NCI-H1436 treated with DMSO at 0.1 percent for 48 hours (cell line): ENCODE measurements at regions not wholly inside any gene's neighbourhood (a gene's known extent, or its start where the extent isn't known, plus 50 kb on each side); places are given as distances from the start of the nearest gene placed in this dataset.

Experiments used
- DNase-seq: peaks from one replicate; lab custom pipeline; 2025; lab: John Stamatoyannopoulos, UW

DNA sequence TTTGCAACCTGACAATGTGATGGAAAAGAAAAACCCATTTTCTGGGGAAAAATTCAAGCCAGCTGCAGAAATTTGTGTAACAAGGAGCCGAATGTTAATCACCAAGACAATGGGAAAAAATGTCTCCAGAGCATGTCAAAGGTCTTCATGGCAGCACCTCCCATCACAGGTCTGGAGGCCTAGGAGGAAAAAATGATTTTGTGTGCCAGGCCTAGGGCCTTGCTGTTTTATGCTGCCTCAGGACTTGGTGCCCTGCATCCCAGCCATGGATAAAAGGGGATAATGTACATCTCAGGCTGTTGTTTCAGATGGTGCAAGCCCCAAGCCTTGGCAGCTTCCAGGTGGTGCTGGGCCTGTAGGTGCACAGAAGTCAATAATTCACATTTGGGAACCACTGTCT lies 747.7 kb downstream of the C6orf118 start:
- no peak for DNase-seq

DNA sequence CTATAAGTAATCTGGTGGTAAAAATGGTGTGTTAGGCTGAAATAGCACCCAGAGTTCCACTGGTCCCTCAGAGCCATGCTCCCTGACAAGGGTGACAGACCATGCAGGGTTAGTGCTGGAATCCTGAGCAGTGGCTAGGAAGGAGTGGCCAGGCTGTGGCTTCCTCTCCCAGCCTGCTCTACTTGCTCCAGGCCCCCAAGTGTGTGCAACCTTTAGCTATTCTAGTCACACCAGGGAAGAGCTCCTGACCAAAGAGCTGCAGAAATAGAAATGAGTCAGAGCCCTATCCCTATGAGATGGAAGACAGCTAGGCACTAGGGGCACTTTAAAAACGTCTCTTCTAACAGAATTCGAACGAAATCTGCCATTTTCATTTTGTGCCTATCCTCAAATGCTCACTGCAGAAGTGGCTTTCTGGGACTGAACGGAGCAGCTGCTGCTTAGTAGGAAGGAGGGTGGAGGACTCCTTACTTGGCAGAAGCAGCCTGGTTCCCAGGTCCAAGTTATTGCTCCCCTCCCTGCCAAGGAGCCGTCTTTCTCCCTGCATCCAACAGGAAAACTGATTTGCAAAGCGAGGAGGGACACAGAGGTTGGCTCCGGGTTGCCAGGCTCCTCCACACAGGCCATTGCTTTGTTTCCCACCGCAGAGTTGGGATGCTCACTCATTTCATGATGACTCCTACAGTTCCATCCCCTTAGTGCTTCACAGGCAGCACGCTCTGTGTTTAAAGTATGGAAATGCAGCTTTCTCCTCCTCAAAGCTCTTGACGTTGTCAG lies 754.5 kb downstream of the C6orf118 start:
- no peak for DNase-seq

DNA sequence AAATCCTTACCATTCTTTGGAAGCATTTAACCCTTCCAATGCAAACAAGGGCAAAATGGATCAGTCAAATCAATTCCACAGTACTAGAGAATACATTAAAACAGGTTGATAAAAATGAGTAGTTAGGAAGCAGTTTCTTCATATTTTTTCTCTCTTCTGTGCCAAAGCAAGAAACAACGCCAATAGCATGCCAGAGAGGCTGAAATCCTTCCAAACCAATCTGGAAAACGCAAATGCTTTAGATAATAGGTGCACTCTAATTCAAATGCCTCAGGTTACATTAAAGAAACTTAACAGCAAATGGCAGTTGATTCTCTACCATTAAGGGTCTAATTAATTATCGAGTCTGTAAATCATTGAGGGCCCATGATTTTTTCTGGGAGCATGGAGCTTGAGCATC lies 755.2 kb downstream of the C6orf118 start:
- no peak for DNase-seq

DNA sequence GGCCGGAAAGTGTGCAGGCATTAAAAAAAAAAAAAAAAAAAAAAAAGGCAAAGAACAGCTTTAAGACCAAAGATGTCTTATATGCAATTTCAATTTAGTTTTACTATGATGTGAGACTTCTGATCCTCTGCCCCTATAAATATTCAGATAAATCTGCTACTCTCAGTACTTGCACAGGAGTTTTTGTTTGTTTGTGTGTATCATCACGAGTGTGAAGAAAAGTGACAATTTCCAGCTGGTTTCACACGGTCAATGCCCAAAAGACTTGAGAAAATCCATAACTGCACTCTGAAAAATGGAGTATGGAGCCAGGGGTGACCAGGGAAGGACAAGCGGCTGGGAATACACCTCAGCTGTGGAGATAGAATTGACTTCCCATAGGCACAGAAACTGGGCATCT lies 757.7 kb downstream of the C6orf118 start:
- DNase-seq, result no peak

DNA sequence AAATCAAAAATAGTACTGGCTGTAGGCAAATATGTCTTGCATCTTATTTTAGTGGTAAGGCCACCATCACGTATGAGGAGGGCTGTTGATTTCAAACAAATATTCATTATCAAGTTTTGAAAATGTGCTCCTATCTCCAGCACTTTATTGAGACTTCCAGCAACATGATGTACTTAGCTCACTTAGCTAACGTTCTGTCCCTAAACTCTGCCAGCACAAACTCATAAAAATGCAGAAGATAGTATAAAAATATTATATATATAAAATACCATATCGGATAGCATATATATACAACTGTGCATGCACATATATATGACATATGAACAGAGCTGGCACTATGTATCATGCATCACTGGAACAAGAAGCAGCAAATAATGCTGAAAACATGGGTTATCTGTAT lies 762.3 kb downstream of the C6orf118 start:
- DNase-seq, result no peak

DNA sequence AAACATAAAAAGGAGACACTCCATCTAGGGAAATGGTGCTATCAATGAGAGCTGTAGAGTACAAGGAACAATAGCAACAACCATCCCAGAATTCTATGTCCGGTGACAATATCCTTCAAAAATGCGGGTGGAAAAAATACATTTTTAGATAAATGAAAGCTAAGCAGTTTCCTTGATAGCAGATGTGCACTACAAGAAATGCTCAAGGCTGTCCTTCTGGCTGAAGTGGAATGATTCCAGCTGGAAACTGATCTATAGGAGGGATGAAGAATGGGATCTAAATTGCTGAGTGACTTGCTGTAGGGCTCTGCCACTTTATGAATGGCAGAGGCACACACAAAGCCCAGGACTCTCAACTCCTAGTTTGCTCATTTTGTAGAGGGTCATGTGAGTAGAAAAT lies 763.1 kb downstream of the C6orf118 start:
- no peak for DNase-seq

DNA sequence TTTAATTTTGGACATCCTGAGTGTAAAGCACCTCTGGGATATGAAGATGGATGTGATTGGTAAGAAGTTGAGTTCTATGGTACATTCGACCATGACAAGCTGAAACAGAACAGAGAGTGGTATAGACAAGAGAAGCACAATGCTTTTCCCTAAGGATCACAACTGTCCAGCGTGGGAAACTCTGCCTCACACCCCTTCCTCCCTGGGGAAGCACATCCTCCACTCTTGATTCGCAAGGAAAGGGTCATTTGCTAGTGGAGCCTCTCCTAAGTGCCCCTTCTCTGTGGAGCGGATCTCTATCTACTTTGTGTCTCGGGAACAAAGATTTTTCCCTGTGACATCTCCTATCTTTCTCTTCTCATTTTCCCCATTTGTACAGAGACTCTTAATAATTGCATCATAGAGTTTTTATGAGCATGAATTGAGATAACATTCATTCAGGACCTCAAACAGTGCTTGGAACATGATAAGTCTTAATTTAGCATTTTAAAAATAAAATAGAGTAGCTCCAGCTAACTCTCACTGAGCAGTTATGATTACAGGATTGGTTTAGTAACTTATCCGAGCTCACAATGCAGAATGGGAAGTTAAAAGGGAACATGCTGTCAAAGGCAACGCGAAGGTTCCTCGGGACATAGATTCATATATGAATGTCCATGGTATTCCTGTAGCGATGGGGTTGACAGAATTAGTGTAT lies 775.2 kb downstream of the C6orf118 start:
- DNase-seq, result no peak

DNA sequence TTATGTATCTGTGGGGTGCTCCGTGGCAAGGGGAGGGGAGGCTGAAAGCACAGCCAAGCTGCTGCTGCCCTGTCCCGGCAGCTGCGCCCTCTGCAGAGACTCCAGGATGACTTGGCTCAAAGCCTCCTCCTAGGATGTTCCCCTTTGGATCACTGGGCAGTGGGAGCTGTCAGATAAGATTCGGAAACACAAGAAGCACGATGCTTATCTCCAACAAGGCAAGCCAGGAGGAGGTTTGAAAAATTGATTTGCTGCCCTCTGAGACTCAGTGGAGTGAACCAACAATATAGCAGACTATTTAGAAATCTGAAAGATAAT lies 776.4 kb downstream of the C6orf118 start:
- no peak for DNase-seq

DNA sequence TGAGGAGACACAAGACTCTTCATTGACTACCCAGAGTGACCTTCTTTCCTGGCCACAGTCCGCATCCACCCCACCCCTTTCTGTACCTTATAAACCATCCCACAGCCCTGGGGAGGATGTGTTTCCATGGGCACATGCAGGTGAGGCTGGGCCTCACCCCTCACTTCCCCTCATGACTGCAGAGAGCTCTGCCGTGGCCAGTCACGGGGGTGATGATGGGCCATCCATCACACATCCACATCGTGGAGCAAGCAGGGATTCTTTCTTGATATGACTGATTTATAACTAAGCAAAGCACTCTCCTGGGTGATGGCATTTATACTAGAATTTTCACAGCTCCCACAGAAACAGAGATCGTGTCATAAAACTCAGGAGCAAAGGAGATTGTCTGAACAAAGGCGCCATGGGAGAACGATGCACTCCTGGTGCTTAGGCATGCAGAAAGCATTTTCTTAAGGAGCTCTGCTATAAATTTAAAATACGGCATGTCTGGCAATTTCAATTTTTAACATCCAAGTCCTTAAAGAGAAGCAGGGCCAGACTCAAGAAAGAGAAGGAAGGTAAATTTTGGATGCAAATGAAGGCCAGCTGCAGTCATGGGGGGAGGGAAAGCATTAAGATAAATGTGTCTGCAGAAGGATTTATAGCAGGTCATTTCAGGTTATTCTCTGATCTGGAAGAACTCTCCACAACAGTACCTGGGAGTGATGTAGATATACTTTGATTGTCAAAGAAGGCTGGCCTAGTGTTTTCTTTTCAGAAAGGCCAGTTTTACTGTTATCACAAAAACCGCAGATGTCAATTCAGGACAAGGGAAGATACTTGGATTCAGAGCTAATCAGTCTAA lies 777.0 kb downstream of the C6orf118 start:
- no peak for DNase-seq

DNA sequence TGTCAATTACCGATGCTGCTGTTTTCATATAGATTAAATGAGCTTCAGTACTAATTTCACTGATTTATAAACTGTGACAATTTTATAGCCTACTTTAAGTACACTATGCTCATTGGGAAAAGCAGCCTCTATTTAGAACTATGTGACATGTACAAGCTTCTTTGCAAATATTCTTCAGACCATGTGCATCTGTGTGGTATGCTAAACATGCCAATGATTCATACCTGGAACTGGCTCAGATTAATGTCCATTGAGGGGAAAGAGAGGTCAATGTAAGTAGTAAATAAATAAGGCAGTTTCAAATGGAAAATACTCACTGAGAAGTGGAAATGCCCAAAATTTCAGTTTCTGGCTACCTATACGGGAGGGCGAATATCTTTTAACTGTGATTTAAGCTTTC lies 777.7 kb downstream of the C6orf118 start:
- DNase-seq, result no peak

DNA sequence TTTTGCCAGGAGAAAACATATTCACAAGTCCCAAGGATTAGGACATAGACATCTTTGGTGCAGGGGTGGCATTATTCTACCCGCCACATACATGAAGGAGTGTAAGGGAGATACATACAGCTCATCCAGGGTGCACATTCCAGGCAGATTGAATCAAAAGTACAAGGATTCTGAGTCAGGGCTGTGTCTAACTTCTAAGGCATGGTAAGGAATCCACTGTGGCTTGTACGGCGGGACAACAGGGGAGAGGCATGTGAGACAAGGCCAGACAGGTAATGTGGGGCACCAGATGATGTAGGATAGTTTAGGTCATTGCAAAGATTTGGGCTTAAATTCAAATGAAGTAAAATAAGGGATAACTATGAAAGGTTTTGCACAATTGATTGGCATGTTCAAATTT lies 780.9 kb downstream of the C6orf118 start:
- no peak for DNase-seq

DNA sequence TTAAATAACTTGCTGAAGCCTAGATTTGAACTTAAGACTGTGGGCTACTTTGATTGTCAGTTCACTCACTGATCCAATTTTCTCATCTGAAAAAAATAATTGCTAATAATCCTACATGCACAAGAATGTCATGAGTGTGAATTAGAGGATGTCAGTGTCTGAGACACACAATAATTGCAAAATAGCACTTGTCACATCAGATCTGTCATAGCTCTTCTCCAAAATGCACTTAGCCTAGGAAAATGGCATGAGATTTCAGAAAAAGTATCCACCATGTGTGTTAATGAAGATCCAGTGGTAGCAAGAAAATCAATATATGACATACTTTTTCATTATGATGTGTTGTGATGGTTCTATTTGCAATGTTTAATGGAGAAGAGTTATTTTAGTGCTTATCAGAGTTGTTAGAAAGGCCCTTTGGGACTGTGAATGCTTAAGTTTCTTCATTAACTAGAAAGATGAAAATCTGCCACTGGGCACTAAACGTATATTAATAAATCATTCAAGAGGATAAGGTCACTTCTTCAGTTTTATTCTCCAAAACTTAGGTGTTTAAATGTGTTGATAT lies 786.2 kb downstream of the C6orf118 start:
- DNase-seq, result no peak

DNA sequence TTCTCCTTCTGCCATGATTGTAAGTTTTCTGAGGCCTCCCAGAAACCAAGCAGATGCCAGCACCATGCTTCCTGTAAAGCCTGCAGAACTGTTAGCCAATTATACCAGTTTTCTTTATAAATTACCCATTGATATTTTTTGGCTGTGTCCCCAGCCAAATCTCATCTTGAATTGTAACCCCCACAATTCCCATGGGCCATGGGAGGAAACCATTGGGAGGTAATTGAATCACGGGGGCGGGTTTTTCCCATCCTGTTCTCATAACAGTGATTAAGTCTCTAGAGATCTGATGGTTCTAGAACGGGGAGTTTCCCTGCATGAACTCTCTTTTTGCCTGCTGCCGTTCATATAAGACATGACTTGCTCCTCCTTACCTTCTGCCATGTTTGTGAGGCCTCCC lies 788.5 kb downstream of the C6orf118 start:
- DNase-seq, result no peak

DNA sequence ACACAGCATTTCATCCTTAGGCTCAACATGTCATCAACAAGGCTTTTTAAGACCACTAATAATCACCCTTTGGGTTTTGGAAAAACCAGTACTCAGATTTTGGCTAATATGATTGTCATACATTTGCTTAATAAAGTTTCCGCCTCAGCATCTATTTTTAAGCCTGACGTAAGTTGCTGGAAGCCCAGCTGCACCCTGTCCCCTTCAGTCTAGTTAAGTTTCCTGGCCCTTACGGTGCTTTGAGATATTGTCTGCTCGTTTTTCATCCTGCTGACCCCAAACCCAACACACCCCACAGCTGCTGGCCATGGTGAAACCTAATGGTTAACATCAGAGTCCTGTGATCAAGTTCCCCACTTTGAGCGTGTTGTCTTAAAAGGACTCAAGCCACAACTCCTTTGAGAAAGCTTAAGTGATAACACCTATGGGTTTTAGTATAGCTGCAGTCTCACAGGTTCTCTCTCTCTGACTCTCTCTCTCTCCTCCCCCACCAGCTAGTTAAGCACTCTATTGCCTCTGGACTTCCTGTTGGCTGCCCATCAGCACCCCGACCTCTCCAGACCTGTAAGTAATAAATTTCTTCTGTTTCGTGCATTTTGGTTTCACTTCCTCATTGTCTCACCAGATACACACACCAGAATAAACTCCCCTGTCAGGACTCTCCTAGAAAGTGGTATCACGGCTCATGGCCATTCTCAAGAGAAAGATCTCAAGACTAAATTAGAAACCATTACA lies 802.0 kb downstream of the C6orf118 start:
- no peak for DNase-seq

DNA sequence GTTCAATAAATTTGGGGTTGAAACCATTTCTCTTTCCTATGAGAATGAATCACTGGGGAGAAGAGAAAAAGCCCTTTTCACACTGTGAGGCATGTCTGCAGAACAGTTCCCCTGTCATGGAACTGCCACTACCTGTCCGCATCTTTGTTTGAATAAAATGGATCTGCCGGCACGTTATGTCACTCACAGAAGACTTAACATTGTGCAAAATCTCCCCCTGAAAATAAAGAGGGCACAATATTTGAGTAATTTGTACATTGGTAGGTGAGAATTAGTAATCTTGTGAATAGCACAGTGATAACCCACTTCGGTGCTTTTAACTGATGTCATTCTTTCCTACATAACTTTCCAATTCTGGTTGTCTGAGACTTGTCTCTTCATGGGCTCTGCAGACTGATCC lies 804.0 kb downstream of the C6orf118 start:
- DNase-seq, result no peak

DNA sequence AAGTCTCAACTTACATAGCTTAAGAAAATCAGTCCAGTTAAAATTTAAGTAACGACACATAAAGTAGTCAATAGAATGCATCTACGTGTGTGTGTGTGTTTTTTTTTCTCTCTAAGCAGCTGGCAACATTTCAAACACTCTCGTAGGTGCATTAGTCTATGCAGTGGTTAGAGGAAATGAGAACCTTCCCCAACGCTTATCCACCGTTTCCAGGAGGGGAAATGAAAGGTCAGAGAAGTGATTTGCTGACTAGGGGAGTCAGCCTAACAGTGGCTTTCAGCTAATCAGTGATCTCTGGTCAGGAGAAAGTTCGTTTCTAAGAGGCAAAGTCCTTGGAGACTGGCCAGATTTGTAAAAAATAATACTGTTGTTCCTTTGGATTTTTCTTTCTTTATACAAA lies 806.6 kb downstream of the C6orf118 start:
- DNase-seq, result no peak

DNA sequence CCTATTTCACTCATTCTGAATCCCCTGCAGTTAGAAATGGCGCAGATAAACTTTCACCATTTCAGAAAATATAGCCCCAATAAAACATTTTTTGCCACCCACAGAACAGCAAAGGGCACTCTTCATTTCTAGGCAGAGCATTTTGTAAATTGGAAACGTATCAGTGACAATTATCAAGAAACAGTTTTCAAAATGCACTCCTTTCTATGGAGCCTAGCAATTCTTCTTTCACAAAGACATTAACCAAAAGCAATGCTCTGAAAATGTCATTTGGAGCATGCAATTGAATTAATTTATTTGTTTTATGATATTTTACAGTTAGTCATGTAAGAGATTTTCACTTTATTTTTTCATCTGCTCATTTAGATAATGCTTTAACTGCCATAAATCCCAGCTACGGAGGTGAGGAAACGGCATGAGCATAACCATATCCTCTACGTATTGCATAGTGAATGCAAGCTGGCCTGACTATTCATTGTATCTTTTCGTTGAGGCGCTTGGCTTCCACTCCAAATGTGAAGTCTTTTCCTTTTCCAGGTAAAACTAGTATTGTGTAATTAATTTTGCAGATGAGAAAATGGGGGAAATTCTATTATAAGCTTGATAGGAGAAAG lies 813.4 kb downstream of the C6orf118 start:
- DNase-seq, result no peak

DNA sequence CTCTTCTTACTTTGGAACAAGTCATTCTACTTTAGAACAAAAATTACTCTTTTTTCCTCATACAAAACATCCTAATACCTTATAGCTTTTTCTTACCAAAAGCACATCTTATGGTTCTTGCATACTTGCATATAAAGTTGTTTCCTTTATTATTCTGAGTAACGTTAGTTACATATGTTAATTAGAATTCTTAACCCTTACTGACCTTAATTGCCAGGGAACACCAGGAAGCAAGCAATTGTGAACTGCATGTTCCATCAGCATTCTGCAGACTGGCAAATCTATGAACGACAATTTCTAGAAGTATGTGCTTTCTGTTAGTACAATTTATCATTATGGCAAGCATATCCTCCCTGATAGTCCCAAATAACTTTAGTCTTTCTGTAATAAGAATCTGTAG lies 831.0 kb downstream of the C6orf118 start:
- no peak for DNase-seq

DNA sequence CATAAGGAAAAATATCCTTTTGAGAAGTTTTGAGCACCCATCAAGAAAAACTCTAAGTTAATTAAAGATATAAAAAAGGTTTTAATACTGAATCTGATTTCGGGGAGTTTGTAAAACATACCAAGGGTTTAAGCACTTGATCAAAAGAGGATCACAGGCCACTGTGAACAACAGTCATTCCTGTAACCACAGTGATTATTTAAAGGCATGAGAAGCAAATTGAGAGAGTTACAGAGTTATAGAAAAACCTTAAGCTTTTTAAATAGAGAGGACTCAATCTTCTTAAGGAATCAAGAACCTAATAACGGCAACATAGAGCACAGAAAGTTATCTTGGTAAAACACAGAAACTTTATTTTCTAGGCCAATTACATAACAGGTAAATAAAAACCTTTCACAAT lies 831.6 kb downstream of the C6orf118 start:
- DNase-seq, result no peak

DNA sequence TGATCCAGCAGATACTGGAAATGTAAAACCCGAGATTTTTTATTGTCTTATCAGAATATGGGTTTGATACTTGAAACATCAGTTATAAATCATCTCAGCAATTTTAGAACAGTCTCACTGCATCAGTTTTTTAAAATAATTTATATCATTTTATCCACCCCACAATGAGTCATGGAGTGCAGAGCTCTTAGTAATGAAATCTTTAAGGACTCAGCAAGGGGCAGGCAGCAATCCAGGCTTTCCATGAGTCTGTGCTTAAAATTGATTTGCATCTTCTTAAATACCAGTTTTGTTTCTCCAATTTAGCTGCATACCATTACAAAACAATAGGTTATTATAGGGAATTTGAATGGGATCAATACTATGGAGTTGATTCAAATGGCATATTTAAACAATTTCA lies 832.3 kb downstream of the C6orf118 start:
- no peak for DNase-seq

DNA sequence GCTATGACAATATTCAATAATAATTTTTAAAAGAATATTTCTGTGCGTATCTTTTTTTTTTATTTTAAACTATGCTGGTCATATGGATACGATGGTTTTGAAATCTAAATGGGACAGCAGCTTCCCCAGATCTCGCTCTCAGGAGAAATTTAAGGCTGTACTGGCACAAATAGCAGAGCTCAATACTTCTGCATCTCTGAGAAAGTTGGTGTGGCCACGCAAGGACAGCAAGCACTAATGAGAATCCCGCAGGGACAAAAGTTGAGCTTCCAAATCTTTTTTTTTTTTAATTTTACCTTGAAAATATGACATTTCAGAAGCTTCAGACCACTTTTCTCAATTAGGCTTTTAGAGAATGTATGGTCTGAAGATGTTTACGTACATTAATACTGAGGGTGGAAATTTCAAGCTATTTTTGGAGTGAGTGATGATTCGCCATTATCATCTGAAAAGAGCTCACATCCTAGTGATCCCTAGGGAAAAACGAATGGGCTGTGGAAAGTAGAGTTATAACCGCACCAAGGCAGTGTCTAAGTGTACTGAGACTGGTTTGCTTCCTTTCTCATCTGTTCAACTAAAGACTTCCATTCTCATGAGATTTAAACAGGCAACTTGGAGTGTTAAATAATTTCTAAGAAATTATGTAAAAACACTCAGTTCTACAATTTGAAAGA lies 840.0 kb downstream of the C6orf118 start:
- DNase-seq, result no peak
